Skeletal muscle tissue (tissue), 3 donors: ENCODE measurements at regions not wholly inside any gene's neighbourhood (a gene's known extent, or its start where the extent isn't known, plus 50 kb on each side); places are given as distances from the start of the nearest gene placed in this dataset.

Experiments used
- H3K27ac ChIP-seq: one replicate; pipeline ENCODE4 v1.7.0; 2013; ENCODE audit warnings: mild to moderate bottlenecking, low read depth, low read length, inconsistent platforms
- H3K27me3 ChIP-seq, 3 donors: one replicate each; pipeline ENCODE4 v1.7.0; 2013; ENCODE audit warnings: low read length in 3 of 3; ENCODE audit not compliant: control insufficient read depth in 3 of 3, insufficient read depth in 3 of 3
- H3K36me3 ChIP-seq, 3 donors: one replicate each; pipeline ENCODE4 v1.7.0; 2013; ENCODE audit warnings: low read length in 3 of 3; ENCODE audit not compliant: control insufficient read depth in 3 of 3, insufficient read depth in 3 of 3
- H3K4me1 ChIP-seq, 3 donors: one replicate each; pipeline ENCODE4 v1.7.0; 2013; ENCODE audit warnings: low read length in 3 of 3, mild to moderate bottlenecking in 3 of 3; ENCODE audit not compliant: control insufficient read depth in 3 of 3, insufficient read depth in 3 of 3
- H3K4me3 ChIP-seq, 3 donors: one replicate each; pipeline ENCODE4 v1.7.0; 2013; ENCODE audit warnings: low read length in 3 of 3
- H3K9ac ChIP-seq, 3 donors: one replicate each; pipeline ENCODE4 v1.7.0; 2013; ENCODE audit warnings: low read length in 3 of 3, mild to moderate bottlenecking in 3 of 3, moderate library complexity in 2 of 3, low read depth in 1 of 3
- H3K9me3 ChIP-seq, 3 donors: one replicate each; pipeline ENCODE4 v1.7.0; 2013; ENCODE audit warnings: low read length in 3 of 3; ENCODE audit not compliant: control insufficient read depth in 3 of 3
- donor health status: Osteomylitis.

DNA sequence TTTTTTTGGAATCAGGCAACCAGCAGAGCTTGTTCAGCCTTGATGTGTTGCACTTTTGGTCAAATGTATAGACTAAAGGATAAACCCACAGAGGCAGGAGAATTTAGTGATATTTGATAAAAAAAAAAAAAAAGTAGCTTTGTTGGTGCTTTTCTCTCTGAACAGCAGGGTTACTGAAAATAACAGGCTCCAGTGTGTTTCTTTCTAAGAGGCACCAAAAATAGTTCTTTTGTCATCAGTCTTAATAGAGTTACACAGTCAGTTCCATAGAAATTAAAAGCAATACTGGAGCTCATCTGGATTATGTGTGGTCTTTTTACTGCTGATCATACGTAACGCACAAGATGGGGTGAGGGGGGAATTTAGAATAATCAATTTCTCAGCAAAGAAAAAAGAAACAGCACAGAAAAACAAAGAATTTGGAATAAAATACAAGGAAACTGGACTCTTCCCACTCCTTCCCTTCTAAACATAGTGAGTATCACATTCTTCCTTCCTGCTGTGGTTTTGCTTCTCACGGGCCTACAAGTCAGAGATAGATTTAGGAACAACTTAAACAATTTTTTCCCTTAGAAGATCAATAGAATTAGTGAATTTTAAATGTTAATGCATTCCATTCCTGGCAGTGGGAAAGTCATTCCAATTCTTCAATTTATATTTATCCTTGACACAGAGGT is 178.8 kb upstream of the AKR1E2 start:
- H3K4me1 ChIP-seq, result peaks cover 9 to 16% (median 10%) of the 10 kb centered on the region in 3 donors
- no peak overlapping the region for H3K27ac ChIP-seq
- no peak overlapping the region for H3K9ac ChIP-seq
- no peak overlapping the region for H3K4me3 ChIP-seq
- H3K9me3 ChIP-seq, result no peaks in the 10 kb centered on the region
- no peaks in the 10 kb centered on the region for H3K36me3 ChIP-seq
- H3K27me3 ChIP-seq, result no peaks in the 10 kb centered on the region

DNA sequence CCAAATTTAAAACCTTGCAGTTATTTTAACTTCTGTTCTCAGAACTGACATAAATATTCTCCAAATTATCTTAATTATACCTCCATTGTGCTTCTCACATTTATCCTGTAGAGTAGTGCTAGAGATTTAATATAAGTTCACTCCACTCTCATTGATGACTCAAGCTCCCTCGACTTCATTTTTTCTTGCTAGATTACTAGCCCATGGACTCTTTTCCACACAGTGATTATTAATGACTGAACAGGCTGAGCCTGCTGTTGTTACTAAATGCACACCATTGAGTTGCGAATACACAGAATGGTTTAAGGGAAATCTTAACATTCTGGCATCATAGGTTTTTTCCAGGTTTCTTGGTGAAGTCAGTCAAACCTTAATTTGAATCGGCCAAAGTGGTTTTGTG is 179.5 kb upstream of the AKR1E2 start:
- no peak overlapping the region for H3K4me3 ChIP-seq
- no peaks in the 10 kb centered on the region for H3K27me3 ChIP-seq
- peaks cover 9 to 16% (median 10%) of the 10 kb centered on the region in 3 donors for H3K4me1 ChIP-seq
- H3K27ac ChIP-seq, result no peak overlapping the region
- H3K9me3 ChIP-seq, result no peaks in the 10 kb centered on the region
- H3K36me3 ChIP-seq, result no peaks in the 10 kb centered on the region
- no peak overlapping the region for H3K9ac ChIP-seq

DNA sequence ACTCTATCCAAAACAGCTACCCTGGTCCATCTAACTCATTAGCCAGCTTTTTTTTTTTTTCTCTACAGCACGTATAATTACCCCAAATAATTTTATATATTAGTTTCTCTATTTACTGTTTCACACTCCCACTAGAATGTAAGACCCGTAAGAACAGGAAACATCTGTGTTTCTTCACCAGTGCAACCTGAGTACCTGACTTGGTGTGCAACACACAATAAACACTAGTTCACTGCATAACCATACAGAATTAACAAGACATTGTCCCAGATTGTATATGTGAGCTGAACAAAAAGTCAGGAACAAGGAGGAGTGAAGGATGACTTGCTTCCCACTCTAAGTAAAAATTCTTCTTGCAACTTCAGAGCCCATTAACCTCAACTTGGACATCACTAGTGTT is 180.2 kb upstream of the AKR1E2 start:
- H3K4me1 ChIP-seq, result peaks cover 9 to 16% (median 10%) of the 10 kb centered on the region in 3 donors
- H3K9ac ChIP-seq, result no peak overlapping the region
- H3K9me3 ChIP-seq, result no peaks in the 10 kb centered on the region
- no peak overlapping the region for H3K4me3 ChIP-seq
- no peaks in the 10 kb centered on the region for H3K27me3 ChIP-seq
- no peak overlapping the region for H3K27ac ChIP-seq
- no peaks in the 10 kb centered on the region for H3K36me3 ChIP-seq

DNA sequence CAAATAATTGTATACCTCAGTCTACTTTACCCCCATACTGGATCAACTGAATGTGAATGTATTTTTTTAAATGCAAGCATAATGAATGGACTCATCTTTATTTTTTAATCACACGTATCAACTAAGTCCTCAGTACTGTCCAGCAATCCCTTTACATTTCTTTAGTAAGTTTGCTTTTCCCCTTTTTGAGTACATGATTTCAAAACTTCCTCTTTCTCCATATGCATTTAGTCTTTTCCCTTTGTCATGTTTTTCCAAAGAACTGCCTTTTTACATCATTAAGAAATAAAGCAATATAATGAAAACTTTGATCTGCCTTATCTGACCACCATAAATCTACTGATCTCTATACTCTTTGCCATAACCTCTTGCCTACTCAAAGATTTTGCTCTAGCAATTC is 182.5 kb upstream of the AKR1E2 start:
- H3K27ac ChIP-seq, result no peak overlapping the region
- H3K4me3 ChIP-seq, result no peak overlapping the region
- no peaks in the 10 kb centered on the region for H3K27me3 ChIP-seq
- peaks cover 8 to 18% (median 12%) of the 10 kb centered on the region in 3 donors for H3K4me1 ChIP-seq
- H3K9ac ChIP-seq, result no peak overlapping the region
- H3K36me3 ChIP-seq, result no peaks in the 10 kb centered on the region
- no peaks in the 10 kb centered on the region for H3K9me3 ChIP-seq

DNA sequence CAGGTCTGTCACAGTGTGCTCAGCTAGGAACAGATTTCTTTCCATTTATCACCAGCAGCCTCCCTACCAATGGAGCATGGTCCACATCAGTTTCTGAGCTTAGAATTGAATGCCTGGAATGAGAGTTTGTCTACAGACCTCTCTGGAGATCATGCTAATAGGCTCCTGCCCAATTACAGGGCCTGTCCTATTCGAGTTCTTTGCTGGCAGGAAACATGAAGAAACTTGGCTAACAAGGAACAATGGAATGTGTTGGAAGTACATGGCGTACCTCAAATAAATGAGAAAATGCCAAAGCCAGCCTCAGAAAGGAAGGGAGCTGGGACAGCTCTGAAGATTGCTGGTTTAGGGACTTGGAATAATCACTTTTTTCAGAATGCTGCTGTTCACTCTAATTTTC is 186.0 kb upstream of the AKR1E2 start:
- Histone ChIP-seq H3K9ac (no peak overlapping the region), H3K36me3 (no peaks in the 10 kb centered on the region), H3K27ac (peak overlapping the region; percentile 3), H3K4me3 (peak overlapping the region in 1 of 3 donors; percentile 10), H3K27me3 (no peaks in the 10 kb centered on the region), H3K9me3 (no peaks in the 10 kb centered on the region), H3K4me1 (peaks cover 11 to 20% (median 15%) of the 10 kb centered on the region in 3 donors)

DNA sequence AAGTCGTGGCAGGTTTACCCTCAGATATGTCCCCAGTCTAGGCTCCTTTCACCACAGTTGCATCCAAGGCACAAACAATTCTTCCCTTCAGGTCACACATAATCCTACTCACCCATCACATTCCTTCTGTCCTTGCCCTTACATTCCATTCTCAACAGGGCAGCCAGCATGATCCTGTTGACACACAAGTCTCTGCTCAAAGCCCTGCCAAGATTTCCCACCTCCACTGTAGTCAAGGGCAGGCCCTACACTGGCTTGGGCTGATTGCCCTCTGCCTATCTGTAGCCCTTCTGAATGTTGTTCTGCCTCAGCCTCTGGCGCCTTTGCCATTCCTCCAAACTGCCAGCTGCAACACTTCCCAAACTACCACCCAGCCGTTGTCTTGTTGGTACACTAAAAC is 187.9 kb upstream of the AKR1E2 start:
- Histone ChIP-seq H3K4me3 (no peak overlapping the region), H3K27me3 (no peaks in the 10 kb centered on the region), H3K9ac (no peak overlapping the region), H3K9me3 (no peaks in the 10 kb centered on the region), H3K27ac (no peak overlapping the region), H3K36me3 (no peaks in the 10 kb centered on the region), H3K4me1 (peaks cover 11 to 20% (median 15%) of the 10 kb centered on the region in 3 donors)

DNA sequence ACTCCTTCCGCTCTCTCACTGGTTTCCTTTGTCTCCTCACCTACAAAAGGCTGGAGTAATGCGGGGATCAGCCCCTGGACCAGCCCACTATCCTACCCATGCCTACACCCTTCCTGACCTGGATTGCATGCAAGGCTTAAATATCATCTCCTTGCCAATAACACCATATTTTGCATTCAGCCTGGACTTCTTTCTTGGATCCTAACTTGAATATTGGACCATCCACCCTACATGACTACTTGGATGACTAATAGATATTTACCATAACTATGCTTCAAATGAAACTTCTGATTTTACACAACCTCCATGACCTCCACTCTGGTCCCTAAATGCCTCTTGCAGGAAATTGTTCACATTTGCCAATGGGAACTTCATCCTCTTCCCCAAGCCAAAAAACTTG is 188.3 kb upstream of the AKR1E2 start:
- Histone ChIP-seq H3K9ac (no peak overlapping the region), H3K9me3 (no peaks in the 10 kb centered on the region), H3K27me3 (no peaks in the 10 kb centered on the region), H3K27ac (no peak overlapping the region), H3K4me3 (no peak overlapping the region), H3K4me1 (peaks cover 11 to 20% (median 15%) of the 10 kb centered on the region in 3 donors), H3K36me3 (no peaks in the 10 kb centered on the region)

DNA sequence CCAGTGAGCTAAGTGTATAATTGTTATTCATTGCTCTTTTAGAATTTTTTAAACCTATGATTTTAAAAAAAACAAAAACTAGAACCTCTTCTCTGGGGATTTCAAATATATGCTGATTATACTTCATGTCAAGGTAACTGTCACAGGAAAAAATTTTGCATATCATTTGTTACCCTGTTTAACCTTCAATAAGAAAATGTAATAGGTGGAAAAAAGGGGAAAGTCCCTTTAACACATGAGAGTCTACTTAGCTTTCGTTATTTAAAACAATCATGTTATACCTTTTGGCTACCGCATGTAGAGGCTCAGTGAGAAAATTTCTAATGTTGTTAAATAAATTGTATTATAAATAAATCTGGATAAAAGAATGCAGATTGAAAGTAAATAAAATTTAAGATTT is 190.1 kb upstream of the AKR1E2 start:
- no peaks in the 10 kb centered on the region for H3K36me3 ChIP-seq
- H3K4me1 ChIP-seq, result peaks cover 11 to 20% (median 15%) of the 10 kb centered on the region in 3 donors
- H3K4me3 ChIP-seq, result no peak overlapping the region
- no peaks in the 10 kb centered on the region for H3K27me3 ChIP-seq
- H3K9me3 ChIP-seq, result no peaks in the 10 kb centered on the region
- no peak overlapping the region for H3K9ac ChIP-seq
- no peak overlapping the region for H3K27ac ChIP-seq

DNA sequence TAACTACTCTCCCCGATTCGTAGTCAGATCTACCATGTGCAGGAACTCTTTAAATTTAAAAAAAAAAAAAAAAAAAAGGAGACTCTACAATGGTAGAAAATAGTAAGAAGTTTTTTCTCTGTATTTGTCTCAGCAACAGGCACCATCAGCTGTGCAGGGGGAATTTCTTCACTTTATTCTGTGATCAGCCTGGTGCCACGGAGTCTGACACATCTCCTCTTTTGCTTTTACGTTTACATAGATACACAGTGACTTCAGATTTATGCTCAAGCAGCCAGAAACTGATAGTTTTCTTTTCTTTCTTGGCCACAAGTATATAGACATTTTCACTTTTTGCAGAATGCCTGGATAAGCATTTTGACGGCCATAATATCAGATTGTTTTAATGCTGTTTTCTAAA is 190.6 kb upstream of the AKR1E2 start:
- H3K4me3 ChIP-seq, result no peak overlapping the region
- no peaks in the 10 kb centered on the region for H3K27me3 ChIP-seq
- no peaks in the 10 kb centered on the region for H3K36me3 ChIP-seq
- no peak overlapping the region for H3K27ac ChIP-seq
- peaks cover 9 to 19% (median 15%) of the 10 kb centered on the region in 3 donors for H3K4me1 ChIP-seq
- H3K9me3 ChIP-seq, result no peaks in the 10 kb centered on the region
- H3K9ac ChIP-seq, result no peak overlapping the region

DNA sequence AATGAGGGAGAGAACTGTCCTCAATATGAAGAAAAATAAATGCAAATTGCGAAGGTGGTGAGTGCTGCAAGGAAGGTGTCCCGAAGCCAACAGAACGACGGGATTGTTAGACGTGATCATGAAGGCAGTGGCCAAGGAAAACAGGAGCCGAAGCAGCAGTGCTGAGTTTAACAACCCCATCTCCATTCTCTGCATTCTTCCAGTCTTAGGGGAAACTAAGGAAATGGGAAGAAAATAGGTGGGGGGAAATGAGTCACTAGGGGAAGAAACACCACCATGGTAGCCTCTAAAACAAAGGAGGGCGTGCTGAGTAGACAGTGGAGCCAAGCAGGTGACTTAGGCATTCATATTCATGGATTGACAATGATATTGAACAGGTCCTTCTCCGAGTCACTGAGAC is 192.2 kb upstream of the AKR1E2 start:
- Histone ChIP-seq H3K27me3 (no peaks in the 10 kb centered on the region), H3K9me3 (no peaks in the 10 kb centered on the region), H3K9ac (no peak overlapping the region), H3K36me3 (no peaks in the 10 kb centered on the region), H3K27ac (no peak overlapping the region), H3K4me3 (no peak overlapping the region), H3K4me1 (peaks cover 0 to 10% (median 7%) of the 10 kb centered on the region in 3 donors)
